Activated T-cell treated with anti-CD3 and anti-CD28 coated beads for 24 hours (primary cell): ENCODE measurements at regions not wholly inside any gene's neighbourhood (a gene's known extent, or its start where the extent isn't known, plus 50 kb on each side); places are given as distances from the start of the nearest gene placed in this dataset.

Source experiments
- DNase-seq: peaks from one replicate; pipeline ENCODE4 v3.0.0-alpha.2; 2020; ENCODE audit warnings: low read depth

DNA sequence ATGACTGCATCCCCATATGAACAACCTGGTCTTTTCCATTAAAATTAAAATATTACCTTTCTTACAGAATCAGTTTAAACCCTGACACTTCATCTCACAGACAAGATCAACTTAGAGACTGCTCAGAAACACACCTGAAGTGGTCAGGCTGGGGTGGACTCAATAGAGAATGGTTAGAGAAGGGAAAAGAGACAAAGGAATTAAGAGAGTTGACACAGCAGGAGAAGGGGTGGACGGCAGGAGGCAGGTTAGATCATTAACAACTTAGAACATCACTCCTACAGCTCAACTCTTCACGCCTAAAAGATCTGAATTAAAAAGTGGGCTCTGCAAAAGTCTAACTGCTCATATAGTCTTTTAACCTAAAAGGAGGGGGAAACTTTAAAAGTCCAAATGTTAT is 157.7 kb upstream of the COL1A2 start:
- DNase-seq = no peak

DNA sequence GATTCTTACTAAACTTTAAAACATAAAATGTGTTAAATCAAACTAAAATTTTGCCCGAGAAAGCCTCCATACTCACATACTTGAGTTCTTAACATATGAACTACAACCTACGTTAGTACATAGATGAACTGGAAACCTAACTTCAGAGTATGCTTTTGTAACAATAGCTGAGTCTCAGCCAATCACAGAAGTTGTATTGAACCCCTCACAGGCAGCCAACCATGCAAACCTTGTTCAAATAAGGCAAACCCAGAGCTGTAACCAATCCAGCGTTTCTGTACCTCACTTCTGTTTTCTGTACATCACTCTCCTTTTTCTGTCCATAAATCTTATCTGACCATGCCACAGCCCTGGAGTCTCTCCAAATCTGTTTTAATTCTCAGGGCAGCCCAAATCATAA is 157.3 kb upstream of the COL1A2 start:
- no peak for DNase-seq

GRCh38 chr7:94239661-94240234 is 154.9 kb upstream of the COL1A2 start:
- DNase-seq = no peak

- DNase-seq = no peak
Measured at GRCh38 chr7:94240902-94241301, 153.8 kb upstream of the COL1A2 start.

DNA sequence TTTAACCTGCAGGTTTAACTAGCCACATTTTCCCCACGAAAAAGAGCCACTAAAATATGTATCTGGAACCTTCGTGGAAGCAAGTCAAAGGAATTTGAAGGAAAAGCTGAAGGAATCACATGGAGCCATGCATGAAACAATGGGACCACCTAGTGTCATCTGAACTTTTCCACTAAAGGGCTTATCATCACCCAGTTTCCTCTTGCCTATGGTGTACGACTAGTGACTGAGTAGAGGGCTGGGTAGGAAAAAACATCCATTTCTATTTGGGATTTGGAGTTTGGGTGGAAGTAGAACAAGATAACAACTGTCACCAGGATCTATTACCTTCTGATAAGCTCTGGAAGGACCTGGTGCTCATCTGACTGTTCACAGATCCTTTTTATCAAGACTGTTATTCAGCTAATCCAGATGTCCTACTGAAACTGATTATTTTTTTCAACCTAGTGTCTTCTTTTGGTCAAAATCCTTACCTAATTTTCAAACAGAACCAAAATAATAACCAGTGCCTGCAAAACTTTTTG is 153.2 kb upstream of the COL1A2 start:
- no peak for DNase-seq

- DNase-seq = no peak
Measured at GRCh38 chr7:94243066-94243711, 151.5 kb upstream of the COL1A2 start.

- no peak for DNase-seq
Measured at GRCh38 chr7:94244760-94245159, 149.9 kb upstream of the COL1A2 start.

- DNase-seq = no peak
Measured at GRCh38 chr7:94245500-94245899, 149.2 kb upstream of the COL1A2 start.

DNA sequence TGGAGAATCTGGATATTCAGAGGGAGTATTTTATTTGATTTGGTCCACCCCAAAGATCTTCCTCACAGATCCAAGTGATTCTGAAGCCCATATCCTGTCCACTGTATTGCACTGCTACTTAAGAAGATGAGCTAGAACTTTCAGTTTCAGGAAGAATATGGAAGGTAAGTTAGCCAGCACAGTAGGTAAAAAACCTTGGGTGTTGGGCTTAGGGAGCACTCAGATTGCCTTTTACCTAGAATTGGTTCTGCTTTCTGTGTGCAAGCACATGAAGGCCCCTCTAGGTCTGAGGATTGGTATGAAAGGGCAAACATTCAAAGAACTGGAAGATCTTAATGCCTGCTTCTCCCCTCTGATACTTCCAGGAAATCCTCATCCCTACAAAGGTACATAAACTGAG is 146.7 kb upstream of the COL1A2 start:
- DNase-seq = no peak

DNA sequence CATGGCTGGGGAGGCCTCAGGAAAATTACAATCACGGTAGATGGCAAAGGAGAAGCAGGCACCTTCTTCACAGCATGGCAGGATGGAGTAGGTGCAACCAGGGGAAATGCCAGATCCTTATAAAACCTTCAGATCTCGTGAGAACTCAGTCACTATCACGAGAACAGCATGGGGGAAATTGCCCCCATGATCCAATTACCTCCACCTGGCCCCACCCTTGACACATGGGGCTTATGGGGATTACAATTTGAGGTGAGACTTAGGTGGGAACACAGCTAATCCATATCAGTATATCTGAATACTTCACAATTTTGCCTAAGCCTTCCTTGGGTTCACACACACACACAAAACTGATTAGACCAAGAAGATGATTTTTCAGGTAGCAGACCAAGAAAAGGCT is 145.1 kb upstream of the COL1A2 start:
- no peak for DNase-seq

DNA sequence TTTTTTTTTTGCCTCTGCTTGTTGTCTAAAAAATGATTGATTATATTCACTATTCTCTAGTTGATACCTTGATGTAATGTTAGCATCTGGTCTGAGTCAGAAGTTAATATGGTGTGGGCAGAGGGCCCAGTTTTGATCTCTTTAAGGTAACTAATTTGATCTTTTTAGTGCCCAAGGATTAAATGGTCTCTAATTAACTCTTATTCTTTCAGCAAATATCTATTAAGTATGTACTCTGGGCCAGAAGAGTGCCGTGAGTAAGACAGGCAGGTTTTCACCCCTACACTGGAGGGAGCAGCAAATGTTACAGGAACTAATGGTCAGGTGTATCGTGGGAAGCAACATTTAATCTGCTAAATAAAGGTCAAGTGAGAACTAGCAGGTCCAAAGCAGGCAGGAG is 144.6 kb upstream of the COL1A2 start:
- DNase-seq = no peak

GRCh38 chr7:94250987-94251386 is 143.7 kb upstream of the COL1A2 start:
- no peak for DNase-seq

- DNase-seq = no peak
Measured at GRCh38 chr7:94252124-94252523, 142.6 kb upstream of the COL1A2 start.

- no peak for DNase-seq
Measured at GRCh38 chr7:94252971-94253370, 141.7 kb upstream of the COL1A2 start.

- DNase-seq = no peak
Measured at GRCh38 chr7:94253686-94254085, 141.0 kb upstream of the COL1A2 start.

GRCh38 chr7:94258418-94259300 is 136.0 kb upstream of the COL1A2 start:
- DNase-seq = no peak

- no peak for DNase-seq
Measured at GRCh38 chr7:94261067-94261466, 133.6 kb upstream of the COL1A2 start.

DNA sequence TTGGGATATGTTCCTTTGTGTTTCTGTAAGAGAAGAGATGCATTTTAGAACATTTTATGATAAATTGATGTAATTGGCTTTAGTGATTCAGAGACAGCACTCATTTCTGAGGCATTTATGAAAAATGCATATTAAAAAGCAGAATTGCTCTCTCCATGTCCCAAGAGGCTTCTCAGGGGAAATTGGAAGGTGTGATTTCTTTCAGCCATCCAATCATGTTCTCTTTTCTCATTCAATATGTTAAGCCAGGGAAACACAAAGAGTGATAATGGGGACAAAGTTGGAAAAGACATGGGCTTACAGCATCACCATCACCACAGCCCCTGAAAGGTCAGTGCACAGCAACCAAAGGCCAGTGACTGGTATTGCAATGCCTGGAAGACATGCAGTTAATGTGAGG is 129.9 kb upstream of the COL1A2 start:
- no peak for DNase-seq

DNA sequence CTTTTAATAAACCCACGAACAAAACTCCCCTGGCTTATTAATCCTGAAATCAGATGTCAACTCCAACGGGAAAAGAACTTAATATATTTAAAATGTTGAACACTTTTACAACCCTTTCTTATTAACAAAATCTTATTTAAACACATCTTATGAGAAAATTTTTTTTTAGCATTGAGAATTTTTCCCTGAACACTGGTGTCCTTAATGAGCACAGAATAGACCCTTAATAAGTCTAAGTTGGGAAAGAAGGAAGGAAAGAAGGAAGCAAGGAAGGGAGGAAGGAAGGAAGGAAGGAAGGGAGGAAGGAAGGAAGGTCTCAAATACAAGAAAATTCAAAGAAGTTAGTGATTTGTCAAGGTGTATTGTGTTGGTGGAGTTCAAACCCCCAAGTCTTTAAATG is 129.2 kb upstream of the COL1A2 start:
- DNase-seq = no peak

- DNase-seq = no peak
Measured at GRCh38 chr7:94266238-94266644, 128.5 kb upstream of the COL1A2 start.

DNA sequence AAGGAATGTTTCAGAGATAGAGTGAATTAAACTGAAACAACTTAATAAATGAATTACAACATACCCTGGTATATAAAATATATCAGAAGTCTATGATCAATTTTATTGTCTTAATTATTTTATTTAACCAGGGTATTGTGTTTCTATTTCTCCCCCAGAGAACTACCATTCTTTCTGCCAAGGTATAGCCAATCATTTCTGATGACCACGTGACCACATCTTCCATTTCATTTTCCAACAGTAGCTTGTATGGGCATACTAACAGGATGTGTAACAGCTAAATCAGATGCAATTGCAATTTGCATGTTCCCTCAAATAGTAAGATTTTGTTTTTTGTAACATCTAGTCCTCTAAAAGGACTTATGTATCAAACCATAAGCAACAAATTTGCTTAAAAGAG is 123.9 kb upstream of the COL1A2 start:
- no peak for DNase-seq

GRCh38 chr7:94272821-94273583 is 121.7 kb upstream of the COL1A2 start:
- no peak for DNase-seq
